ENCODE measurements at regions not wholly inside any gene's neighbourhood (a gene's known extent, or its start where the extent isn't known, plus 50 kb on each side); places are given as distances from the start of the nearest gene placed in this dataset.

GRCh38 chr10:76666891-76667290 lies 970.7 kb downstream of the KCNMA1 start:
- DNase-seq (ENCODE audit: low read depth, low spot score): no peak

DNA sequence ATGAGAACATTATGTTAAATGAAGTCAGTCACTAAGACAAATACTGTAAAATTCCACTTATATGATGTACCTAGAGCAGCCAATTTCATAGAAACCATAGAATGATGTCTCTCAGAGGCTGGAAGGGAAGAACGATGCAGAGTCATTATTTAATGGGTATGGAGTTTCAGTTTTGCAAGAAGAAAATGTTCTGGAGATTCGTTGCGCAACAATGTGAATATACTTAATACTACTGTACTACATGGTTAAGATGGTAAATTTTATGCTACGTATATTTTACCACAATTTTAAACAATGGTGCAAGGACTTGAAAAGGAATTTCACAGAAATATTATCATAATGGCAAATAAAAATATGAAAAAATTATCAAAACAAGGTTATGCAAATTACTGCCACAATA lies 972.6 kb downstream of the KCNMA1 start:
- DNase-seq (ENCODE audit: low read depth, low spot score): no peak

GRCh38 chr10:76657337-76658012 lies 980.1 kb downstream of the KCNMA1 start:
- no peak for DNase-seq (ENCODE audit: low read depth, low spot score)

DNA sequence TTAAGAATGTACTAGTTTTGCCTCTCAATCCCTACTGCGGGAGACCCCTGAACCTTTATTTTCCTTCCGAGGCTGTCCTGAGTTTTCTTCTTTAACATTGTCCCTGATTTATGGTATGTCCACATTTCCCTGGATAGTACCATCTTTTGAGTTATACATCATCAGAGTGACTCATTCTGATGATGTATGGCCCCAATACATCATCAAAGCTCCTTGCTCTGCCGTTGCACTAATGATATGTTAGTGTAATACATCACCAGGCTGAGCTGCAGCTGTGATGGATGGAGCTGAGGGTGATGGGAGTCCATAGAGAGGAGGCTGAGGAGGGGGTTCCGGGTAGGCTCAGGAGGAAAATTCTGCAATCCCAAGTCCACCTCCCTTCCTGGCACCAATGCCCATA lies 986.5 kb downstream of the KCNMA1 start:
- DNase-seq (ENCODE audit: low read depth, low spot score): no peak

- DNase-seq (ENCODE audit: low read depth, low spot score): peak; percentile 66
Observed at GRCh38 chr10:76649723-76650127, 987.9 kb downstream of the KCNMA1 start.

- DNase-seq (ENCODE audit: low read depth, low spot score): no peak
Observed at GRCh38 chr10:76649254-76649653, 988.4 kb downstream of the KCNMA1 start.

GRCh38 chr10:76647301-76647700 lies 990.3 kb downstream of the KCNMA1 start:
- no peak for DNase-seq (ENCODE audit: low read depth, low spot score)

DNA sequence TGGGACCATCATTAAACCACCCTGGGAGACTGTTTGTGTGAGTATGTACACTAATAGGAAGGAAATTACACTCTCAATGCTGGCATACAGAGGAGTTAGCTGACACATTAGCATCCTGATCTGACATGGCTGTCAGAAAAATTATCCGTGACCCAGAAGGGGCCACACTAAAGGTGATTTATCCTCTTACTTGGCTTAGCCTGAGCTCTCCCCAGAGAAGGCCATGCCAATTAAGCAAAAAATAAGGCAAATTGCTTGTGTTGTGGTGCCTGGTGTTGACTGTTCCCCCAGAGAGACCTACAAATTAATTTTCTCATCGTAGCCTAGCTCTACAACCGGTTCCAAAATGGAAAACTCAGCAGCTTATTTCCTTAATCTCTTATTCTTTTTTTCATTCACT lies 992.3 kb downstream of the KCNMA1 start:
- no peak for DNase-seq (ENCODE audit: low read depth, low spot score)

DNA sequence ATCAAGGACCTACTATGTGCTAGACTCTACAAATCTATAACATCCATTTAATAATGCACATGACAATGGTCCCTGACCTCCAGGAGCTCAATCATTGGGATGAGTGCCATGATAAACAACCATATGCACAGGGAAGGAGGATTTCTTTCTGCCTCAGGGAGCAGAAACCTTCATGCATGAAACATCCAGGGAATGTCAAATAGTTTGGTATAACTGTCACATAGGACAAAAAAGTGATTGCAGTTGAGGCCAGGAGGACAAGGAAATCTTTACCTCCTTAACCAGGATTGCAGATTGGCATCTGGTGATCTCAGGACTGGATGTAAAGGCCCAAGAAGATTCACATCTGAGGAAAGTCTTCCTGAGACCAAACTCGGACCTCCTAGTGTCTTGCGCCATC lies 993.1 kb downstream of the KCNMA1 start:
- no peak for DNase-seq (ENCODE audit: low read depth, low spot score)

GRCh38 chr10:76643511-76643911 lies 994.1 kb downstream of the KCNMA1 start:
- DNase-seq (ENCODE audit: low read depth, low spot score): no peak

DNA sequence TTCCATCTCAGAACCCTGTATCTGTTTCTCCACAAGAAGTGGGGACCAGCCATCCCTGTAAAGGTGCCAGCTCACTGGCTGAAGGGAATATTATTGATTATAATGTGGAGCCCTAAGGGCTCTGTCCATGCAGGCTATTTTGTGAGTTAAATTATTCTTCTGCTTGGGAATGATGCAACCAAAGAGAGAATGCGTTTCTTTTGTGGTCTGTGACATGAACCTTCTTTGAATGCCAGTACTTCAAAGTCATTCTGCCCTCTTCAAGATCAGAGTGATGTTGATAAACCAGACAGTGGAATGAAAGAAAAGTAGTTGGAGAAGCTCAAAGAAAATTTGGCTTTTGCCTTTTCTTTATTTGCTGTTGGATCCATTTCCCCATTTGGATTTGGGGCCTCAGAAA lies 995.2 kb downstream of the KCNMA1 start:
- no peak for DNase-seq (ENCODE audit: low read depth, low spot score)

GRCh38 chr10:76641215-76641614 lies 996.4 kb downstream of the KCNMA1 start:
- DNase-seq (ENCODE audit: low read depth, low spot score): no peak

GRCh38 chr10:76640806-76641205 lies 996.8 kb downstream of the KCNMA1 start:
- no peak for DNase-seq (ENCODE audit: low read depth, low spot score)

DNA sequence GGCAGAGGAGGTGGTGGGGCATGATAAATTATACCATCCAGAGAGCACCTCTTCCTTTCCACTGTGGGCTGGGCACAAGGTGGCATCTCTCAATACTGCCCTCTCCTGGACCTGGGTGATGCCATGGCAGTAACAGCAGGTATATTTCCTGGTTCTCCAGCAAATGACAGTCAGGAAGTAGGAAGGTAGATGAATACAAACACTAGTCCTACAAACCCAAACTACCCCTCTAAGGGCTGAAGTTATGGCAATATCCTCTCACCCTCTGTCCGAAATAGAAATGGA lies 1004.9 kb downstream of the KCNMA1 start:
- no peak for DNase-seq (ENCODE audit: low read depth, low spot score)

GRCh38 chr10:76631884-76632766 lies 1005.5 kb downstream of the KCNMA1 start:
- no peak for DNase-seq (ENCODE audit: low read depth, low spot score)

DNA sequence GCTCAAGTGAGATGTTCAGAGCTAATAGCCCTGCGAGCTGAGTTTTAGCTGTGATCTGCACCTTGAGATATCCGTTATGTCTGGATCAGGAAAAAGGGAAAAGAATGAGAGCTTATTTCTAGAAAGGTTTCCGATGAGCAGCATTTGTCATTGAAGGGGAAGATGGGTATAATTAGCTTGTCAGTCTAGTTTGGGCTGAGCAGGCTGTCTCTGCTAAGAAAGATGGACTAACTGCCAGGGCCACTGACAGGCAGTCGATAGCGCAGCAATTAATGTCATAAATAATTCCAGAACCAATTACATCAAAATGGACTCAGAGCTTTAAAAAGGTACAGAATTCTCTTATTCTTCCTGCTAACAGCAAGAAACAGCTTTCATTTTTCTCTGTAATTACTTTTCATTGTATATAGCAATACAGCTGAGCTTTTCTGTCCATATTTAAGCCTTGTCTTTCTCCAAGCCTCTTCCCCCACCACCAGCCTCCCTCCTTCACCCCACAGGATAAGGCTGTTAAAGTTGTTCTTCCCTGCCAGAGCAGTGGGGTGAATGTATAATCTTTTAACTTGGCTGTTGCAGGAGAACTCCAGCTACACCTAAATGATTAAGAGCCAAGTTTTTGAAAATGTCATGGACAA lies 1006.5 kb downstream of the KCNMA1 start:
- no peak for DNase-seq (ENCODE audit: low read depth, low spot score)

- no peak for DNase-seq (ENCODE audit: low read depth, low spot score)
Observed at GRCh38 chr10:76628801-76629200, 1008.8 kb downstream of the KCNMA1 start.

GRCh38 chr10:76626386-76626785 lies 1011.2 kb downstream of the KCNMA1 start:
- DNase-seq (ENCODE audit: low read depth, low spot score): no peak

- DNase-seq (ENCODE audit: low read depth, low spot score): no peak
Observed at GRCh38 chr10:76624470-76624869, 1013.1 kb downstream of the KCNMA1 start.

GRCh38 chr10:76621886-76622620 lies 1015.6 kb downstream of the KCNMA1 start:
- no peak for DNase-seq (ENCODE audit: low read depth, low spot score)

DNA sequence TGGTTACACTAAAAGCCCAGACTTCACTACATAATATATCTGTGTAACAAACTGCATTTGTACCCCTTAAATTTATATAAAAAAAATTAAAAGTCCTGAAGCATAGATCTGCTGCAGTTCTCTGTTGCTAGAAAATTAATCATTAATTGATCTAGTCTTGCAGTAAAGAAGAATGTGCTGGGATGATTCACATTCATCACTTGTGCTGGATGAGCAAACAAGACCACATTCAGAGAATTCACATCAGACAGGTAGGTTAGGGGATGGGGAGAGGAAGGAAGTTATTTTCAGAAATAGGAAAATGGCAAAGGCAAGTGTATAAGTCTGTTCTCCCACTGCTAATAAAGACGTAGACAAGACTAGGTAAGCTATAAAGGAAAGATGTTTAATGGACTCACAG lies 1019.0 kb downstream of the KCNMA1 start:
- no peak for DNase-seq (ENCODE audit: low read depth, low spot score)

DNA sequence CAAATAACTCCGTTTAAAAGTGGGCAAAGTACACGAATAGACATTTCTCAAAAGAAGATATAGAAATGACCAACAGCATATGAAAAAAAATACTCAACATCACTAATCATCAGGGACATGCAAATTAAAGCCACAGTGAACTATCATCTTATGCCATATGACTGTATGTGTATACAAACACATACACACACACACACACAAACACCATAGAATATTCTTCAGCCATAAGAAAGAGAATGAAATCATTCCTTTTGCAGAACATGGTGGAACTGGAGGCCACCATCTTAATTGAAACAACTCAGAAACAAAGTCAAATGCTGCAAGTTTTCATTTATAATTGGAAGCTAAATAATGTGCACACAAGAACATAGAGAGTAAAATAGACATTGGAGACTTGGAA lies 1019.4 kb downstream of the KCNMA1 start:
- no peak for DNase-seq (ENCODE audit: low read depth, low spot score)

Measured in smooth muscle cell of the brain vasculature (primary cell).